Liver (tissue), 3 donors: ENCODE measurements at regions not wholly inside any gene's neighbourhood (a gene's known extent, or its start where the extent isn't known, plus 50 kb on each side); places are given as distances from the start of the nearest gene placed in this dataset.

Experiments used
- ATF3 ChIP-seq: IDR thresholded peaks from 2 replicates; pipeline ENCODE4 v1.6.1; 2016; ENCODE audit warnings: antibody characterized with exemption
- MAX ChIP-seq: IDR thresholded peaks from 2 replicates; pipeline ENCODE4 v1.6.1; 2016; ENCODE audit warnings: antibody characterized with exemption
- NR2F2 ChIP-seq: IDR thresholded peaks from 2 replicates; pipeline ENCODE4 v1.6.1; 2016; ENCODE audit warnings: antibody characterized with exemption
- RAD21 ChIP-seq, 2 donors: IDR thresholded peaks; 2 replicates each; pipeline ENCODE4 v1.6.1; 2016; ENCODE audit warnings: antibody characterized with exemption in 2 of 2, mild to moderate bottlenecking in 2 of 2
- SP1 ChIP-seq: IDR thresholded peaks from 2 replicates; pipeline ENCODE4 v1.6.1; 2018; ENCODE audit warnings: antibody characterized with exemption, mild to moderate bottlenecking
- TAF1 ChIP-seq: conservative IDR thresholded peaks from 2 replicates; pipeline ENCODE4 v1.6.1; 2016; ENCODE audit warnings: antibody characterized with exemption, mild to moderate bottlenecking
- YY1 ChIP-seq: IDR thresholded peaks from 2 replicates; pipeline ENCODE4 v1.6.1; 2016; ENCODE audit warnings: antibody characterized with exemption, mild to moderate bottlenecking
- TF ChIP-seq, protein P1 (sequence below): fragments of 150-350 bp; IDR thresholded peaks from 2 replicates; pipeline ENCODE4 v1.5.1; 2017; ENCODE audit warnings: improper control_type of control experiment, low read depth, low read length; ENCODE audit not compliant: missing input control
- TF ChIP-seq, protein P2 (sequence below): IDR thresholded peaks from 2 replicates; pipeline ENCODE4 v1.6.1; 2016; ENCODE audit warnings: antibody characterized with exemption
- TF ChIP-seq, protein P3 (sequence below): IDR thresholded peaks from 2 replicates; pipeline ENCODE4 v1.6.1; 2016; ENCODE audit warnings: antibody characterized with exemption, mild to moderate bottlenecking
- donor health status: healthy.
- donor health status: healthy.

GRCh38 chr11:104256525-104256924 is 92.6 kb upstream of the PDGFD start:
- TF ChIP-seq, protein P1, sequence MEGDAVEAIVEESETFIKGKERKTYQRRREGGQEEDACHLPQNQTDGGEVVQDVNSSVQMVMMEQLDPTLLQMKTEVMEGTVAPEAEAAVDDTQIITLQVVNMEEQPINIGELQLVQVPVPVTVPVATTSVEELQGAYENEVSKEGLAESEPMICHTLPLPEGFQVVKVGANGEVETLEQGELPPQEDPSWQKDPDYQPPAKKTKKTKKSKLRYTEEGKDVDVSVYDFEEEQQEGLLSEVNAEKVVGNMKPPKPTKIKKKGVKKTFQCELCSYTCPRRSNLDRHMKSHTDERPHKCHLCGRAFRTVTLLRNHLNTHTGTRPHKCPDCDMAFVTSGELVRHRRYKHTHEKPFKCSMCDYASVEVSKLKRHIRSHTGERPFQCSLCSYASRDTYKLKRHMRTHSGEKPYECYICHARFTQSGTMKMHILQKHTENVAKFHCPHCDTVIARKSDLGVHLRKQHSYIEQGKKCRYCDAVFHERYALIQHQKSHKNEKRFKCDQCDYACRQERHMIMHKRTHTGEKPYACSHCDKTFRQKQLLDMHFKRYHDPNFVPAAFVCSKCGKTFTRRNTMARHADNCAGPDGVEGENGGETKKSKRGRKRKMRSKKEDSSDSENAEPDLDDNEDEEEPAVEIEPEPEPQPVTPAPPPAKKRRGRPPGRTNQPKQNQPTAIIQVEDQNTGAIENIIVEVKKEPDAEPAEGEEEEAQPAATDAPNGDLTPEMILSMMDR: no peak
- no peak for TF ChIP-seq ATF3
- TF ChIP-seq MAX: no peak
- TF ChIP-seq, protein P2, sequence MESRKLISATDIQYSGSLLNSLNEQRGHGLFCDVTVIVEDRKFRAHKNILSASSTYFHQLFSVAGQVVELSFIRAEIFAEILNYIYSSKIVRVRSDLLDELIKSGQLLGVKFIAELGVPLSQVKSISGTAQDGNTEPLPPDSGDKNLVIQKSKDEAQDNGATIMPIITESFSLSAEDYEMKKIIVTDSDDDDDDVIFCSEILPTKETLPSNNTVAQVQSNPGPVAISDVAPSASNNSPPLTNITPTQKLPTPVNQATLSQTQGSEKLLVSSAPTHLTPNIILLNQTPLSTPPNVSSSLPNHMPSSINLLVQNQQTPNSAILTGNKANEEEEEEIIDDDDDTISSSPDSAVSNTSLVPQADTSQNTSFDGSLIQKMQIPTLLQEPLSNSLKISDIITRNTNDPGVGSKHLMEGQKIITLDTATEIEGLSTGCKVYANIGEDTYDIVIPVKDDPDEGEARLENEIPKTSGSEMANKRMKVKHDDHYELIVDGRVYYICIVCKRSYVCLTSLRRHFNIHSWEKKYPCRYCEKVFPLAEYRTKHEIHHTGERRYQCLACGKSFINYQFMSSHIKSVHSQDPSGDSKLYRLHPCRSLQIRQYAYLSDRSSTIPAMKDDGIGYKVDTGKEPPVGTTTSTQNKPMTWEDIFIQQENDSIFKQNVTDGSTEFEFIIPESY: no peak
- TF ChIP-seq, protein P3, sequence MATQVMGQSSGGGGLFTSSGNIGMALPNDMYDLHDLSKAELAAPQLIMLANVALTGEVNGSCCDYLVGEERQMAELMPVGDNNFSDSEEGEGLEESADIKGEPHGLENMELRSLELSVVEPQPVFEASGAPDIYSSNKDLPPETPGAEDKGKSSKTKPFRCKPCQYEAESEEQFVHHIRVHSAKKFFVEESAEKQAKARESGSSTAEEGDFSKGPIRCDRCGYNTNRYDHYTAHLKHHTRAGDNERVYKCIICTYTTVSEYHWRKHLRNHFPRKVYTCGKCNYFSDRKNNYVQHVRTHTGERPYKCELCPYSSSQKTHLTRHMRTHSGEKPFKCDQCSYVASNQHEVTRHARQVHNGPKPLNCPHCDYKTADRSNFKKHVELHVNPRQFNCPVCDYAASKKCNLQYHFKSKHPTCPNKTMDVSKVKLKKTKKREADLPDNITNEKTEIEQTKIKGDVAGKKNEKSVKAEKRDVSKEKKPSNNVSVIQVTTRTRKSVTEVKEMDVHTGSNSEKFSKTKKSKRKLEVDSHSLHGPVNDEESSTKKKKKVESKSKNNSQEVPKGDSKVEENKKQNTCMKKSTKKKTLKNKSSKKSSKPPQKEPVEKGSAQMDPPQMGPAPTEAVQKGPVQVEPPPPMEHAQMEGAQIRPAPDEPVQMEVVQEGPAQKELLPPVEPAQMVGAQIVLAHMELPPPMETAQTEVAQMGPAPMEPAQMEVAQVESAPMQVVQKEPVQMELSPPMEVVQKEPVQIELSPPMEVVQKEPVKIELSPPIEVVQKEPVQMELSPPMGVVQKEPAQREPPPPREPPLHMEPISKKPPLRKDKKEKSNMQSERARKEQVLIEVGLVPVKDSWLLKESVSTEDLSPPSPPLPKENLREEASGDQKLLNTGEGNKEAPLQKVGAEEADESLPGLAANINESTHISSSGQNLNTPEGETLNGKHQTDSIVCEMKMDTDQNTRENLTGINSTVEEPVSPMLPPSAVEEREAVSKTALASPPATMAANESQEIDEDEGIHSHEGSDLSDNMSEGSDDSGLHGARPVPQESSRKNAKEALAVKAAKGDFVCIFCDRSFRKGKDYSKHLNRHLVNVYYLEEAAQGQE: no peak
- no peak for TF ChIP-seq TAF1
- no peak for TF ChIP-seq NR2F2
- TF ChIP-seq YY1: no peak
- no peak for TF ChIP-seq RAD21 (IDR thresholded peaks at IDR 0.05)
- no peak for TF ChIP-seq SP1
